Liver (tissue), 8 donors: ENCODE measurements at regions not wholly inside any gene's neighbourhood (a gene's known extent, or its start where the extent isn't known, plus 50 kb on each side); places are given as distances from the start of the nearest gene placed in this dataset.
"Not testable (repeated sequence)": the region's sequence is repeated elsewhere in the genome, so short reads cannot be mapped to it uniquely, and the experiment has no call there.

ENCODE experiments used
- DNase-seq: peaks from one replicate; pipeline ENCODE4 v3.0.0-alpha.2; 2017; ENCODE audit warnings: low spot score
- H3K27ac ChIP-seq, 2 donors: one replicate each; pipeline ENCODE4 v1.7.0; 2013; ENCODE audit warnings: inconsistent platforms in 2 of 2, low read length in 2 of 2, control low read depth in 1 of 2, low read depth in 1 of 2, mild to moderate bottlenecking in 1 of 2
- H3K27me3 ChIP-seq, 4 donors: one replicate each; pipeline versions ENCODE4 v1.6.1 to v1.7.0; 2013; ENCODE audit warnings: low read length in 3 of 4, inconsistent platforms in 1 of 4, mild to moderate bottlenecking in 1 of 4, moderate library complexity in 1 of 4; ENCODE audit not compliant: control insufficient read depth in 4 of 4, insufficient read depth in 4 of 4
- H3K36me3 ChIP-seq, 4 donors: one replicate each; pipeline versions ENCODE4 v1.6.1 to v1.7.0; 2013; ENCODE audit warnings: low read length in 3 of 4, mild to moderate bottlenecking in 3 of 4, low read depth in 1 of 4, moderate library complexity in 1 of 4; ENCODE audit not compliant: control insufficient read depth in 4 of 4, insufficient read depth in 3 of 4
- H3K4me1 ChIP-seq, 4 donors: one replicate each; pipeline versions ENCODE4 v1.6.1 to v1.7.0; 2013; ENCODE audit warnings: low read length in 3 of 4, mild to moderate bottlenecking in 3 of 4, moderate library complexity in 1 of 4; ENCODE audit not compliant: control insufficient read depth in 4 of 4, insufficient read depth in 4 of 4
- H3K4me3 ChIP-seq, 3 donors: one replicate each; pipeline versions ENCODE4 v1.6.1 to v1.7.0; 2013; ENCODE audit warnings: low read length in 3 of 3, control low read depth in 1 of 3, low read depth in 1 of 3, mild to moderate bottlenecking in 1 of 3
- H3K9ac ChIP-seq, 2 donors: one replicate each; pipeline ENCODE4 v1.7.0; 2013; ENCODE audit warnings: low read length in 2 of 2, mild to moderate bottlenecking in 2 of 2, moderate library complexity in 2 of 2, control low read depth in 1 of 2, low read depth in 1 of 2
- H3K9me3 ChIP-seq, 4 donors: one replicate each; pipeline versions ENCODE4 v1.6.1 to v1.7.0; 2013; ENCODE audit warnings: low read length in 3 of 4; ENCODE audit not compliant: control insufficient read depth in 4 of 4
- CTCF ChIP-seq: fragments of 150-350 bp; IDR thresholded peaks from 2 replicates; pipeline ENCODE4 v1.5.1; 2017; ENCODE audit warnings: improper control_type of control experiment, low read depth, low read length; ENCODE audit not compliant: missing input control
- EGR1 ChIP-seq, 2 donors: IDR thresholded peaks; 2 replicates each; pipeline ENCODE4 v1.6.1; 2016 to 2018; ENCODE audit warnings: antibody characterized with exemption in 2 of 2, low read depth in 2 of 2
- FOXA2 ChIP-seq: IDR thresholded peaks from 2 replicates; pipeline ENCODE4 v1.6.1; 2016; ENCODE audit warnings: antibody characterized with exemption
- GABPA ChIP-seq, 2 donors: IDR thresholded peaks in 1 of 2; conservative IDR thresholded peaks in 1 of 2; 2 replicates each; pipeline ENCODE4 v1.6.1; 2016; ENCODE audit warnings: antibody characterized with exemption in 2 of 2, mild to moderate bottlenecking in 1 of 2, moderate library complexity in 1 of 2
- HNF4A ChIP-seq, 2 donors: conservative IDR thresholded peaks; 2 replicates each; pipeline ENCODE4 v1.6.1; 2016; ENCODE audit warnings: antibody characterized with exemption in 2 of 2, mild to moderate bottlenecking in 2 of 2
- HNF4G ChIP-seq: IDR thresholded peaks from 2 replicates; pipeline ENCODE4 v1.6.1; 2016; ENCODE audit warnings: antibody characterized with exemption
- JUND ChIP-seq, 2 donors: IDR thresholded peaks; 2 replicates each; pipeline ENCODE4 v1.6.1; 2016; ENCODE audit warnings: antibody characterized with exemption in 2 of 2
- MAX ChIP-seq: IDR thresholded peaks from 2 replicates; pipeline ENCODE4 v1.6.1; 2016; ENCODE audit warnings: antibody characterized with exemption
- RAD21 ChIP-seq, 2 donors: IDR thresholded peaks; 2 replicates each; pipeline ENCODE4 v1.6.1; 2016; ENCODE audit warnings: antibody characterized with exemption in 2 of 2, mild to moderate bottlenecking in 2 of 2
- REST ChIP-seq: IDR thresholded peaks from 2 replicates; pipeline ENCODE4 v1.6.1; 2016; ENCODE audit warnings: antibody characterized with exemption, mild to moderate bottlenecking
- RXRA ChIP-seq, 2 donors: IDR thresholded peaks; 2 replicates each; pipeline ENCODE4 v1.6.1; 2017 to 2018; ENCODE audit warnings: antibody characterized with exemption in 2 of 2, mild to moderate bottlenecking in 1 of 2
- SP1 ChIP-seq: IDR thresholded peaks from 2 replicates; pipeline ENCODE4 v1.6.1; 2018; ENCODE audit warnings: antibody characterized with exemption, mild to moderate bottlenecking
- TAF1 ChIP-seq: conservative IDR thresholded peaks from 2 replicates; pipeline ENCODE4 v1.6.1; 2016; ENCODE audit warnings: antibody characterized with exemption, mild to moderate bottlenecking
- YY1 ChIP-seq: IDR thresholded peaks from 2 replicates; pipeline ENCODE4 v1.6.1; 2016; ENCODE audit warnings: antibody characterized with exemption, mild to moderate bottlenecking
- ZBTB33 ChIP-seq: IDR thresholded peaks from 2 replicates; pipeline ENCODE4 v1.6.1; 2016; ENCODE audit warnings: antibody characterized with exemption
- WGBS: extraction: QIAGEN DNeasy Blood & Tissue Kit; methylation state at CpG from one replicate; pipeline ENCODE4 v1.1.7; 2013; 5-methylcytosine and 5-hydroxymethylcytosine counted together
- donor health status: healthy.
- donor health status: healthy.
- donor health status: healthy.
- donor health status: healthy.
- donor health status: healthy.

GRCh38 chr11:39327302-39327701 lies 2132.2 kb downstream of the LRRC4C start:
- Histone ChIP-seq H3K27ac (no peak overlapping the region), H3K9ac (no peak overlapping the region), H3K4me1 (no peaks in the 10 kb centered on the region), H3K9me3 (no peaks in the 10 kb centered on the region), H3K27me3 (no peaks in the 10 kb centered on the region), H3K4me3 (no peak overlapping the region), H3K36me3 (no peaks in the 10 kb centered on the region)
- DNase-seq, result no peak
- TF ChIP-seq SP1 (no peak), HNF4G (no peak), REST (no peak), JUND (IDR thresholded peaks at IDR 0.05) (no peak), CTCF (no peak), GABPA (IDR thresholded peaks at IDR 0.05 in 1 of 2, conservative IDR thresholded peaks at IDR 0.05 in 1 of 2) (no peak), RXRA (IDR thresholded peaks at IDR 0.05) (no peak), TAF1 (no peak), RAD21 (IDR thresholded peaks at IDR 0.05) (no peak), HNF4A (conservative IDR thresholded peaks at IDR 0.05) (no peak), ZBTB33 (no peak), YY1 (no peak), MAX (no peak), EGR1 (IDR thresholded peaks at IDR 0.05; ENCODE audit: low read depth in 2 of 2) (no peak), FOXA2 (no peak)
- WGBS, result 47% methylated on average over 6 of the region's 6 CpGs

- not testable (repeated sequence) for DNase-seq, H3K9ac ChIP-seq, H3K27me3 ChIP-seq, H3K36me3 ChIP-seq, H3K4me3 ChIP-seq, H3K9me3 ChIP-seq, H3K27ac ChIP-seq, H3K4me1 ChIP-seq
- 93% methylated on average over 20 of the region's 21 CpGs for WGBS
Measured at GRCh38 chr11:39311888-39312287, 2147.6 kb downstream of the LRRC4C start.
